HepG2 (cell line): ENCODE measurements at regions not wholly inside any gene's neighbourhood (a gene's known extent, or its start where the extent isn't known, plus 50 kb on each side); places are given as distances from the start of the nearest gene placed in this dataset.
A peak's percentile ranks its signal among the peaks of the same experiment; 100 is the strongest.

Experiments
- KDM2A ChIP-seq: sonication (generic); formaldehyde crosslinking; IDR thresholded peaks from 2 replicates; pipeline ENCODE4 v1.4.0; 2020; ENCODE audit warnings: low read depth, missing genetic modification reagents, borderline replicate concordance
- NFAT5 ChIP-seq: sonication (generic); formaldehyde crosslinking; IDR thresholded peaks from 2 replicates; pipeline ENCODE4 v1.4.0; 2020; ENCODE audit warnings: missing genetic modification reagents
- NONO ChIP-seq, 2 experiments: fragments of 450-650 bp in 1 of 2; sonication (generic) in 1 of 2; formaldehyde crosslinking in 1 of 2; IDR thresholded peaks in 1 of 2; conservative IDR thresholded peaks in 1 of 2; 2 replicates each; pipeline versions ENCODE4 v1.6.1 to v1.8.0; 2017 to 2022; ENCODE audit warnings: mild to moderate bottlenecking in 1 of 2, missing genetic modification reagents in 1 of 2, moderate library complexity in 1 of 2
- SKIL ChIP-seq: sonication (generic); formaldehyde crosslinking; IDR thresholded peaks from 2 replicates; pipeline ENCODE4 v1.8.0; 2022; ENCODE audit warnings: missing genetic modification reagents, mild to moderate bottlenecking, moderate library complexity, borderline replicate concordance
- THAP9 ChIP-seq: sonication (generic); formaldehyde crosslinking; IDR thresholded peaks from 2 replicates; pipeline ENCODE4; 2020; ENCODE audit warnings: missing genetic modification reagents, mild to moderate bottlenecking, borderline replicate concordance
- TRIM22 ChIP-seq: fragments of 450-650 bp; IDR thresholded peaks from 2 replicates; pipeline ENCODE4 v1.6.1; 2017
- ZMYM4 ChIP-seq: sonication (generic); formaldehyde crosslinking; IDR thresholded peaks from 2 replicates; pipeline ENCODE4 v1.8.1; 2023; ENCODE audit warnings: mild to moderate bottlenecking, missing genetic modification reagents
- ZNF235 ChIP-seq: sonication (generic); formaldehyde crosslinking; IDR thresholded peaks from 2 replicates; pipeline ENCODE4 v1.8.1; 2023; ENCODE audit warnings: mild to moderate bottlenecking, missing genetic modification reagents, borderline replicate concordance
- ZNF576 ChIP-seq: sonication (generic); formaldehyde crosslinking; IDR thresholded peaks from 2 replicates; pipeline ENCODE4 v1.4.0; 2020; ENCODE audit warnings: mild to moderate bottlenecking, missing genetic modification reagents
- ZNF619 ChIP-seq: sonication (generic); formaldehyde crosslinking; IDR thresholded peaks from 2 replicates; pipeline ENCODE4 v1.4.0; 2020; ENCODE audit warnings: mild to moderate bottlenecking, missing genetic modification reagents
- ZNF720 ChIP-seq: sonication (generic); formaldehyde crosslinking; IDR thresholded peaks from 2 replicates; pipeline ENCODE4 v1.4.0; 2020; ENCODE audit warnings: missing genetic modification reagents
- ZXDC ChIP-seq: sonication (generic); formaldehyde crosslinking; IDR thresholded peaks from 2 replicates; pipeline ENCODE4 v1.5.0; 2020; ENCODE audit warnings: mild to moderate bottlenecking, missing genetic modification reagents

GRCh38 chr2:2901384-2902345, 476.0 kb downstream of the EIPR1 start (continued):
- TF ChIP-seq NFAT5 (CRISPR knock-in tag), result no peak
- peak; percentile 35; the same call in 1 of the 2 replicates for TF ChIP-seq ZMYM4 (CRISPR knock-in tag)
- no peak for TF ChIP-seq ZNF235
- no peak for TF ChIP-seq SKIL (CRISPR knock-in tag)
- no peak for TF ChIP-seq ZNF619
- TF ChIP-seq ZXDC (CRISPR knock-in tag), result no peak
- no peak for TF ChIP-seq KDM2A (CRISPR knock-in tag)
- TF ChIP-seq ZNF576 (CRISPR knock-in tag), result no peak
- TF ChIP-seq ZNF720 (CRISPR knock-in tag), result no peak
- TF ChIP-seq TRIM22, result no peak
- TF ChIP-seq THAP9 (CRISPR knock-in tag), result no peak
- TF ChIP-seq NONO (IDR thresholded peaks at IDR 0.05), result no peak
- no peak for TF ChIP-seq NONO (CRISPR knock-in tag; conservative IDR thresholded peaks at IDR 0.05)
